Sigmoid colon (tissue), 4 donors: ENCODE measurements at regions not wholly inside any gene's neighbourhood (a gene's known extent, or its start where the extent isn't known, plus 50 kb on each side); places are given as distances from the start of the nearest gene placed in this dataset.

ENCODE experiments used
- EP300 ChIP-seq, 4 donors: sonication (generic); formaldehyde crosslinking; IDR thresholded peaks; one replicate each; pipeline ENCODE4 v1.6.1; 2017; ENCODE audit warnings: antibody characterized with exemption in 4 of 4
- POLR2AphosphoS5 ChIP-seq, 4 donors: sonication (generic); formaldehyde crosslinking; IDR thresholded peaks; one replicate each; pipeline ENCODE4 v1.6.1; 2017; ENCODE audit warnings: antibody characterized with exemption in 4 of 4
- TF ChIP-seq, protein P1 (sequence below), 4 experiments: fragments of 450-650 bp in 3 of 4; fragments of 200-600 bp in 1 of 4; IDR thresholded peaks; one replicate each; pipeline ENCODE4 v1.5.1; 2016 to 2019; ENCODE audit warnings: antibody characterized with exemption in 4 of 4, mild to moderate bottlenecking in 3 of 4, moderate library complexity in 2 of 4

DNA sequence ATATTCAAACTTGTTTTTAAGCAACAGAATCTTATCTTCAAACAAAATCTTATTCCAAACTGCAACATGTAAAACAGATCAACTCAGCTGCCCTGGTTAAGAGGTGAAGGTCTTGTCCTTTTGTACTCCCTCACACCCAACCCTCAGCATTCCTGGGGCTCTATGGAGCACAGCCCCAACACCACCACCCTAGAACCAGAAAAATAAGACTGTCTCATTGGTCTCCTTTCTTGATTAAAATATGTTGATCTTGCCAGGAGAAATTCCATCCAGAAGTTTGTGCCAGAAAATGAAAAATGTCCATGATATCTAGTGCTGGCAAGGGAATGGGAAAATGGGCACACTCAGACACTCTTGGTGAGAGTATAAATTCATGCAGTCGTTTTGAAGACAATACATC, 62.1 kb upstream of the TMEM17 start:
- TF ChIP-seq EP300 (IDR thresholded peaks at IDR 0.05) (no peak), POLR2AphosphoS5 (IDR thresholded peaks at IDR 0.05) (no peak)
- TF ChIP-seq, protein P1, sequence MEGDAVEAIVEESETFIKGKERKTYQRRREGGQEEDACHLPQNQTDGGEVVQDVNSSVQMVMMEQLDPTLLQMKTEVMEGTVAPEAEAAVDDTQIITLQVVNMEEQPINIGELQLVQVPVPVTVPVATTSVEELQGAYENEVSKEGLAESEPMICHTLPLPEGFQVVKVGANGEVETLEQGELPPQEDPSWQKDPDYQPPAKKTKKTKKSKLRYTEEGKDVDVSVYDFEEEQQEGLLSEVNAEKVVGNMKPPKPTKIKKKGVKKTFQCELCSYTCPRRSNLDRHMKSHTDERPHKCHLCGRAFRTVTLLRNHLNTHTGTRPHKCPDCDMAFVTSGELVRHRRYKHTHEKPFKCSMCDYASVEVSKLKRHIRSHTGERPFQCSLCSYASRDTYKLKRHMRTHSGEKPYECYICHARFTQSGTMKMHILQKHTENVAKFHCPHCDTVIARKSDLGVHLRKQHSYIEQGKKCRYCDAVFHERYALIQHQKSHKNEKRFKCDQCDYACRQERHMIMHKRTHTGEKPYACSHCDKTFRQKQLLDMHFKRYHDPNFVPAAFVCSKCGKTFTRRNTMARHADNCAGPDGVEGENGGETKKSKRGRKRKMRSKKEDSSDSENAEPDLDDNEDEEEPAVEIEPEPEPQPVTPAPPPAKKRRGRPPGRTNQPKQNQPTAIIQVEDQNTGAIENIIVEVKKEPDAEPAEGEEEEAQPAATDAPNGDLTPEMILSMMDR (IDR thresholded peaks at IDR 0.05): no peak
